GM11168 (cell line): ENCODE measurements at regions not wholly inside any gene's neighbourhood (a gene's known extent, or its start where the extent isn't known, plus 50 kb on each side); places are given as distances from the start of the nearest gene placed in this dataset.
"Not testable (repeated sequence)": the region's sequence is repeated elsewhere in the genome, so short reads cannot be mapped to it uniquely, and the experiment has no call there.

Experiments used
- in situ Hi-C: fragments of 300-500 bp; cut with MboI; formaldehyde crosslinking; loops from one replicate; pipeline ENCODE4 v1.12.0; 2022; ENCODE audit warnings: low sequenced_read_pairs; ENCODE audit not compliant: unreplicated experiment

- in situ Hi-C loops: no loop called here
These were observed 186.1 kb downstream of the TMA16 start for GRCh38 chr4:163680386-163681098.

GRCh38 chr4:163681208-163681821, 186.8 kb downstream of the TMA16 start:
- in situ Hi-C loops: no loop called here

GRCh38 chr4:163688856-163689255, 194.4 kb downstream of the TMA16 start:
- in situ Hi-C loops: no loop called here

GRCh38 chr4:163693211-163693610, 198.7 kb downstream of the TMA16 start:
- in situ Hi-C loops: no loop called here

- in situ Hi-C loops: no loop called here
These were observed 199.3 kb downstream of the TMA16 start for GRCh38 chr4:163693776-163694175.

GRCh38 chr4:163694385-163694784, 199.9 kb downstream of the TMA16 start:
- in situ Hi-C loops: no loop called here

- in situ Hi-C loops: no loop called here
These were observed 202.6 kb downstream of the TMA16 start for GRCh38 chr4:163697121-163697520.

- in situ Hi-C loops: not testable (repeated sequence)
These were observed 205.9 kb downstream of the TMA16 start for GRCh38 chr4:163700383-163700782.

GRCh38 chr4:163701916-163702315, 207.4 kb downstream of the TMA16 start:
- in situ Hi-C loops: no loop called here

GRCh38 chr4:163702736-163703135, 208.2 kb downstream of the TMA16 start:
- in situ Hi-C loops: no loop called here

- in situ Hi-C loops: no loop called here
These were observed 208.8 kb downstream of the TMA16 start for GRCh38 chr4:163703251-163703650.

- in situ Hi-C loops: no loop called here
These were observed 213.4 kb downstream of the TMA16 start for GRCh38 chr4:163707873-163708272.

GRCh38 chr4:163709601-163710000, 215.1 kb downstream of the TMA16 start:
- in situ Hi-C loops: no loop called here

- in situ Hi-C loops: no loop called here
These were observed 215.7 kb downstream of the TMA16 start for GRCh38 chr4:163710158-163710557.

- in situ Hi-C loops: not testable (repeated sequence)
These were observed 230.0 kb downstream of the TMA16 start for GRCh38 chr4:163724495-163724894.

GRCh38 chr4:163726641-163727040, 232.2 kb downstream of the TMA16 start:
- in situ Hi-C loops: no loop called here

- in situ Hi-C loops: no loop called here
These were observed 236.6 kb downstream of the TMA16 start for GRCh38 chr4:163731071-163731470.

- in situ Hi-C loops: no loop called here
These were observed 238.0 kb downstream of the TMA16 start for GRCh38 chr4:163732473-163732872.

GRCh38 chr4:163736876-163737275, 242.4 kb downstream of the TMA16 start:
- in situ Hi-C loops: no loop called here

- in situ Hi-C loops: not testable (repeated sequence)
These were observed 243.4 kb downstream of the TMA16 start for GRCh38 chr4:163737846-163738245.

- in situ Hi-C loops: no loop called here
These were observed 244.0 kb downstream of the TMA16 start for GRCh38 chr4:163738521-163738920.

- in situ Hi-C loops: no loop called here
These were observed 250.4 kb downstream of the TMA16 start for GRCh38 chr4:163744861-163745260.
